Ovary (tissue), 7 donors: ENCODE measurements at regions not wholly inside any gene's neighbourhood (a gene's known extent, or its start where the extent isn't known, plus 50 kb on each side); places are given as distances from the start of the nearest gene placed in this dataset.

Source experiments
- DNase-seq, 5 donors: peaks; one replicate each; pipeline ENCODE4 v3.0.0-alpha.2; 2019 to 2020
- H3K27ac ChIP-seq, 2 donors: fragments of 200-600 bp; one replicate each; pipeline versions ENCODE4 v1.5.1 to v1.8.0; 2019 to 2022
- H3K27me3 ChIP-seq: fragments of 200-600 bp; one replicate; pipeline ENCODE4 v1.8.0; 2022
- H3K36me3 ChIP-seq: fragments of 200-600 bp; sonication (generic); one replicate; pipeline ENCODE4 v1.5.1; 2019
- H3K4me1 ChIP-seq: one replicate; pipeline ENCODE4 v1.8.1; 2013; ENCODE audit warnings: mild to moderate bottlenecking, moderate library complexity; ENCODE audit not compliant: insufficient read depth
- H3K4me3 ChIP-seq: fragments of 200-600 bp; sonication (generic); one replicate; pipeline ENCODE4 v1.5.1; 2017
- H3K9me3 ChIP-seq, 2 donors: fragments of 200-600 bp in 1 of 2; sonication (generic) in 1 of 2; one replicate each; pipeline versions ENCODE4 v1.5.1 to v1.8.1; 2013 to 2019; ENCODE audit warnings: mild to moderate bottlenecking in 1 of 2, moderate library complexity in 1 of 2
- EP300 ChIP-seq: sonication (generic); formaldehyde crosslinking; IDR thresholded peaks from one replicate; pipeline ENCODE4 v1.6.1; 2017; ENCODE audit warnings: antibody characterized with exemption
- POLR2A ChIP-seq: fragments of 450-650 bp; IDR thresholded peaks from one replicate; pipeline ENCODE4 v1.6.1; 2017; ENCODE audit warnings: antibody characterized with exemption, mild to moderate bottlenecking, moderate library complexity
- WGBS, 3 donors: extraction: QIAGEN DNeasy Blood & Tissue Kit in 1 of 3; methylation state at CpG; one replicate each; pipeline versions ENCODE4 v1.1.5 to v1.1.7; 2013 to 2017; 5-methylcytosine and 5-hydroxymethylcytosine counted together
- intact Hi-C, 4 donors: fragments of 100-400 bp; cut with DNase I; formaldehyde crosslinking; loops; one replicate each; pipeline versions ENCODE4 v1.11.0 to v1.15.1; 2022 to 2023
- TF ChIP-seq, protein P1 (sequence below), 3 donors: fragments of 450-650 bp in 2 of 3; fragments of 200-600 bp in 1 of 3; IDR thresholded peaks; one replicate each; pipeline versions ENCODE4 v1.5.1 to v1.8.0; 2016 to 2022; ENCODE audit warnings: antibody characterized with exemption in 3 of 3, mild to moderate bottlenecking in 1 of 3
- donor health status: DM: no; HTN: no; CAD: no; lungs with moderate emphysema.
- donor health status: DM: no; HTN: no; CAD: no.
- donor health status: Bipolar disorder and iron deficiency.
- donor health status: DM: no; HTN: no; CAD: no.
- donor health status: DM: yes; HTN: yes; CAD: no.

DNA sequence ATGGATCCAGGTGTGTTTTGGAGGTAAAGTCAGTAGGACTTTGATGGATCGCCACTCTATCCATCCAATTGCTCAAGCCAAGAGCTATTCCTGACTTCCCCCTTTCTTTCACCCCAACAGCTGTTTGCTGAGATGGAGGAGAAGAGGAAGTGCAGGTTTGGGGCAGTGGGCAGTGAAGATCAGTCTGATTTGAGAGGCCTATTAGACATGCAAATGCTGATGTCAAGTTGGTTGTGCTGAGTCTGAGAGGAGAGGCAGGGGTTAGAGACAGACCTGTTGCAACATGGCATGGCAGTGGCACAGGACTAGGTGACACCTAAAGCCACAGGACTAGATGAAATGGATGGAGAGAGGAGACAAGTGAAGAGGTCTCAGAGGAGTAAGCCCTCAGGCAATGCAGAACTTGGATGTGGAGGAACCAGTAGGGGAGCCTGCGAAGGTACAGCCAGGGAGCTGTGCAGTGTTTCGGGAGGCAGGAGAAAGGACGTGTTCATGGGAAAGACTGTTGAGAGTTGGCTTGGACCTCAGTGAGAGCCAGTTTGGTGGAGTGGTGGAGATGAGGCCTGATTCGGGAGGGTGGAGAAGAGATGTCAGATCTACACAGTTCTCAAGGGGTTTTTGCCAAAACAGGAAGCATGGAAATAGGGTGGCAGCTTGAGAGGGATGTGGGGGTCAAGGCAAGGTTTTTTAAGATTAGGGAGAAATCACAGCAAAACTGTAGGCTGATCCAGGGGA is 175.0 kb downstream of the MACROH2A1 start:
- no peak overlapping the region for H3K27ac ChIP-seq
- no peaks in the 10 kb centered on the region for H3K36me3 ChIP-seq
- no peaks in the 10 kb centered on the region for H3K9me3 ChIP-seq
- TF ChIP-seq EP300 (no peak), POLR2A (no peak)
- TF ChIP-seq, protein P1, sequence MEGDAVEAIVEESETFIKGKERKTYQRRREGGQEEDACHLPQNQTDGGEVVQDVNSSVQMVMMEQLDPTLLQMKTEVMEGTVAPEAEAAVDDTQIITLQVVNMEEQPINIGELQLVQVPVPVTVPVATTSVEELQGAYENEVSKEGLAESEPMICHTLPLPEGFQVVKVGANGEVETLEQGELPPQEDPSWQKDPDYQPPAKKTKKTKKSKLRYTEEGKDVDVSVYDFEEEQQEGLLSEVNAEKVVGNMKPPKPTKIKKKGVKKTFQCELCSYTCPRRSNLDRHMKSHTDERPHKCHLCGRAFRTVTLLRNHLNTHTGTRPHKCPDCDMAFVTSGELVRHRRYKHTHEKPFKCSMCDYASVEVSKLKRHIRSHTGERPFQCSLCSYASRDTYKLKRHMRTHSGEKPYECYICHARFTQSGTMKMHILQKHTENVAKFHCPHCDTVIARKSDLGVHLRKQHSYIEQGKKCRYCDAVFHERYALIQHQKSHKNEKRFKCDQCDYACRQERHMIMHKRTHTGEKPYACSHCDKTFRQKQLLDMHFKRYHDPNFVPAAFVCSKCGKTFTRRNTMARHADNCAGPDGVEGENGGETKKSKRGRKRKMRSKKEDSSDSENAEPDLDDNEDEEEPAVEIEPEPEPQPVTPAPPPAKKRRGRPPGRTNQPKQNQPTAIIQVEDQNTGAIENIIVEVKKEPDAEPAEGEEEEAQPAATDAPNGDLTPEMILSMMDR (IDR thresholded peaks at IDR 0.05): no peak
- no peaks in the 10 kb centered on the region for H3K4me1 ChIP-seq
- DNase-seq: peak in 2 of 5 donors; percentile 0 to 1
- no peak overlapping the region for H3K4me3 ChIP-seq
- WGBS, 3 donors: 61 to 72% (median 64%) methylated on average over 5 of the region's 5 CpGs
- no peaks in the 10 kb centered on the region for H3K27me3 ChIP-seq
- intact Hi-C loops: no loop called here

DNA sequence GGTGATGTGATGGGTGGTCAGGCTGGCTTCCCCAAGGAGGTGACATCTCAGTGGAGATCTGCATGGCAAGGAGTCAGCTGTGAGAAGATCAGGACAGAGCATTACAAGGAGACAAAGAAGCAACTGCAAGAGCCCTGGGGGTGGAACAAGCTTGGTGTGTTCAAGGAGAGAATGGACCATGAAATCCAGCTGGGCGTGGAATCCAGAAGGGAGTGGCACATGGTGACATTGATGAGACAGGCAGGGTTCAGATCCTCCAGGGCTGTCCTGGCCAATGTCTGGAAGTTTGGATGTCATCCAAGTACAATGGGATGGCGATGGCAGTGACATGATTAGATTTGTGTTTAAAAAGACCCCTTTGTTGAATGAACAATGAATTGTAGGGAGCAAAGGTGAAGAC is 175.6 kb downstream of the MACROH2A1 start:
- Histone ChIP-seq H3K9me3 (no peaks in the 10 kb centered on the region), H3K36me3 (no peaks in the 10 kb centered on the region), H3K4me1 (no peaks in the 10 kb centered on the region), H3K4me3 (no peak overlapping the region), H3K27me3 (no peaks in the 10 kb centered on the region), H3K27ac (no peak overlapping the region)
- intact Hi-C loops: no loop called here
- 81 to 87% (median 87%) methylated on average over 2 of the region's 2 CpGs for WGBS, 3 donors
- DNase-seq: peak in 2 of 5 donors; percentile 1 to 2
- no peak for TF ChIP-seq EP300

DNA sequence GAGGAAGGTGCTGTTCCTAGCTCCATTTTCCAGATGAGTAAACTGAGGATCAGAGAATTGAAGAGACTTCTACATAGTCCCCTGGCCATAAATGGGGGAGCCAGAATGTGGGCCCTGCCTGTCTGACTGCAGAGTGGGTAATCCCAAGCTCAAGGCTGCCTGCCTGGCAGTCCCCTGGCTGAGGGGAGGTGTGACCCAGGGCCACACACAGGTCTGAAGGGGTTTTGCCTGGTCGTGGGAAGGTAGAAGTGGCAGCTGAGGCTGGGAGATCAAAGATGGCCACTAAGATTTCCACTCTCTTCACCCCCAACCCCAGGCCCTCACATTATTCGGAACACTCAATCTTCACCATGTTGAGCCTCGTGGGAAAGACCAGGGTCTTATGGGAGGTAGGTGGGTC is 176.3 kb downstream of the MACROH2A1 start:
- H3K27me3 ChIP-seq: no peaks in the 10 kb centered on the region
- no peaks in the 10 kb centered on the region for H3K9me3 ChIP-seq
- H3K4me3 ChIP-seq: no peak overlapping the region
- 74 to 78% (median 77%) methylated on average over 3 of the region's 3 CpGs for WGBS, 3 donors
- H3K36me3 ChIP-seq: no peaks in the 10 kb centered on the region
- intact Hi-C loops: no loop called here
- no peak for TF ChIP-seq POLR2A
- TF ChIP-seq, protein P1 (IDR thresholded peaks at IDR 0.05): no peak
- TF ChIP-seq EP300: no peak
- peak in 1 of 5 donors; percentile 1 for DNase-seq
- no peak overlapping the region for H3K27ac ChIP-seq
- H3K4me1 ChIP-seq: no peaks in the 10 kb centered on the region

DNA sequence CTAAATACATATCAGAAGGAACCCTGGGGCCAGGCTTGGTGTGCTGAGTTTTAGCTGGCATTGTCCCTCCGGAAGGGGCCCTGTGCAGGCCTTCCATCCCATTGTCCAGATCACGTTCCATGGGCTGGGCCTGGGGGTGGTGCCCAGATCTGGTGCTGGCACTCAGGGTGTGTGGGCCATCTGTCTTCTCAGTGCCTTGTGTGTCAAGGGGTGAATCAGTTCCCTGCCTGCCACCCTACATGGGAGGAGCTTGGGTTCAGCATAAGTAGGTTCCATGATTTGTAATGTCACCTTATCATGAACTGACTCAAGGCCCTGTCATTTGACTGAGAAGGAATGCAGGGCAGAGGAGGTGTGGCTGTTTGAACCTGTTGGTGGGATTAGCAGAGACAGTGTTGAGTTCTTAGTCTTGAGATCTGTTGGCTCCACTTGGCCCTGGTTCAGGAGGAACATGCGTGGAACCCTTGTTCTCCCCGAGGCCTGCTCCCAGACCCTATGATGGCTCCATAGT is 176.8 kb downstream of the MACROH2A1 start:
- Histone ChIP-seq H3K4me3 (no peak overlapping the region), H3K27me3 (no peaks in the 10 kb centered on the region), H3K4me1 (no peaks in the 10 kb centered on the region), H3K27ac (no peak overlapping the region), H3K36me3 (no peaks in the 10 kb centered on the region), H3K9me3 (no peaks in the 10 kb centered on the region)
- 94 to 100% (median 100%) methylated on average over 3 to 4 of the region's 4 CpGs for WGBS, 3 donors
- TF ChIP-seq POLR2A (no peak), EP300 (no peak)
- TF ChIP-seq, protein P1 (IDR thresholded peaks at IDR 0.05): no peak
- intact Hi-C loops: no loop called here
- DNase-seq: peak in 2 of 5 donors; percentile 0 to 5

DNA sequence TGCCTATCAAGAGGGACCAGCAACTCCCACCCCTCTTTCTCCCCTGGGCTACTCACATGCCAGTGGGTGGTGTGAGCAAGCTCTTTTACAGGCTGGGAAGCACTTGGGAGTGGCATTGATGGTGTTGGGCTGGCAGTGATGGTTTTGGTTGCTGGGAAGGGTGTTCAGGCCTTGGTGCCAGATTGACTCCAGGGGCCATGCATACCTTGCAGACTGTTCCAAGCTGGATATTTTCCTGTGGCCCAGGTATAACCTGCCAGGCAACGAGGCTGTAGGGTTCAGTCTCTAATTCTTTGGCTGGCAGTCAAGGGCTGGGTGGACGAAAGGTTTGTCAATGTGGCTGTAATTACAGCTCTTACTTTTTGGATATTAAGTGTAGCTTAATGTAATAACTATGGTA is 177.3 kb downstream of the MACROH2A1 start:
- H3K9me3 ChIP-seq: no peaks in the 10 kb centered on the region
- TF ChIP-seq, protein P1 (IDR thresholded peaks at IDR 0.05): no peak
- TF ChIP-seq POLR2A (no peak), EP300 (no peak)
- 90 to 97% (median 91%) methylated on average over 2 of the region's 2 CpGs for whole genome bisulfite sequencing, 3 donors
- H3K4me1 ChIP-seq: no peaks in the 10 kb centered on the region
- H3K36me3 ChIP-seq: no peaks in the 10 kb centered on the region
- H3K27me3 ChIP-seq: no peaks in the 10 kb centered on the region
- H3K27ac ChIP-seq: no peak overlapping the region
- intact Hi-C loops: no loop called here
- H3K4me3 ChIP-seq: no peak overlapping the region
- peak in 1 of 5 donors; percentile 4 for DNase-seq
